ENCODE measurements at regions not wholly inside any gene's neighbourhood (a gene's known extent, or its start where the extent isn't known, plus 50 kb on each side); places are given as distances from the start of the nearest gene placed in this dataset.

DNA sequence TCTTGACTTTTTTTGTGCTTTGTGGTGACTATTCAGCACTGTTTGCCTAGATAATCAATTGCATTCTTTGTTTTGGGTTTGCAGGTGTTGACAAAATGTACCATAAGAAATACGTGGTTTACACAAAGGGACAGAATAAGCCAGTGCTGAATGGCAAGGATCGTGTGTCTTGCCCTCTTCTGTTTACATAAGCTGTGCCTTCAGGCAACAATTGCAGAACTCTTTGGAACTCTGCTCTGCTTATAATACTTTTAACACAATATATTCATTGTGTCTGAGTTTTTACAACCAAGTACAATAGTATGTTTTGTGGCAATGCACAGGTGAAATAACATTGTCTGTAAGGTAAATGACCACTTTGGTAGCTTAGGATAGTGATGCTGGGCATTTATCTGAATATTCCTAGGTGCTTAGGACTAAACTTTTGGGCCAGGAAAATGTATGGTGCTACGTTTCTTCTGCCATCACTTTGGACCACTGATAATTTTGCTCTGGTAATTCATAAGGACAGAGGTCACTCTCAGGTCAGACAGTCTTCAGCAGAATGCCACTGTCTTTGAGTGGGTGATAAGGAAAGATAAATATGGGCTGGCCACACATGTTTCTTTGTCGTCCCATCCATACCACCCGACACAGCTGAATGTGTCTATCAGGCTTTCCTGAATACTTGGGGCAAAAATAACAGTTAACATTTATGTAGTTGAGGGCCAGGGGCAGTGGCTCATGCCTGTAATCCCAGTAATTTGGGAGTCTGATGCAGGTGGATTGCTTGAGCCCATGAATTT, 344.6 kb upstream of the IMPG1 start:
- ATAC-seq, result no peak
- BruUV-seq (replicated peaks), result no TSS peak
- in situ Hi-C loops (cut with HindIII; ENCODE audit: extremely low pct_ligation_motif_present, low pct_unique_long_range_greater_than_20kb), result no loop called here
- Histone ChIP-seq H4K20me1 (ENCODE audit: insufficient read depth, low read length) (no peaks in the 10 kb centered on the region), H2AFZ (ENCODE audit: low read length) (no peak overlapping the region), H3K27me3 (ENCODE audit: control insufficient read depth in 1 of 2, insufficient read depth in 2 of 2, low read length in 2 of 2) (no peaks in the 10 kb centered on the region), H3K4me3 (replicated peaks in 1 of 3; ENCODE audit: insufficient read depth in 1 of 3, low read depth in 2 of 3, low read length in 3 of 3) (no peak overlapping the region), H3K9ac (ENCODE audit: insufficient read depth, low read depth, low read length) (no peak overlapping the region), H3K9me3 (ENCODE audit: low read length) (no peaks in the 10 kb centered on the region), H3K4me2 (ENCODE audit: low read depth, low read length) (no peak overlapping the region), H3K79me2 (ENCODE audit: insufficient read depth, low read length) (no peaks in the 10 kb centered on the region), H3K36me3 (replicated peaks in 1 of 2; ENCODE audit: control insufficient read depth in 1 of 2, insufficient read depth in 2 of 2, low read length in 2 of 2) (no peaks in the 10 kb centered on the region), H3K4me1 (ENCODE audit: insufficient read depth, low read length) (no peaks in the 10 kb centered on the region), H3K27ac (ENCODE audit: extremely low read length, insufficient read depth, low read length) (no peak overlapping the region)
- WGBS (ENCODE audit: low lambda C conversion rate), result 3% methylated on average over 5 of the region's 5 CpGs
- ChIA-PET CTCF (ENCODE audit: low intra/inter-chr PET ratio, low total read pairs) (no interaction called here), POLR2A (no interaction called here)
- TF ChIP-seq ZNF891 (CRISPR knock-in tag; IDR thresholded peaks at IDR 0.05) (no peak), GFI1 (CRISPR knock-in tag; IDR thresholded peaks at IDR 0.05; ENCODE audit: borderline replicate concordance) (no peak), ZBTB7B (CRISPR knock-in tag; IDR thresholded peaks at IDR 0.05) (no peak), ZNF17 (CRISPR knock-in tag; IDR thresholded peaks at IDR 0.05) (no peak), MIER3 (CRISPR knock-in tag; IDR thresholded peaks at IDR 0.05; ENCODE audit: borderline replicate concordance) (no peak), ZNF138 (CRISPR knock-in tag; IDR thresholded peaks at IDR 0.05; ENCODE audit: low read depth) (no peak), ASH2L (IDR thresholded peaks at IDR 0.05; ENCODE audit: insufficient read length, low read depth, low read length) (no peak), NPAS2 (CRISPR knock-in tag; IDR thresholded peaks at IDR 0.05; ENCODE audit: borderline replicate concordance) (no peak), LBX2 (CRISPR knock-in tag; IDR thresholded peaks at IDR 0.05; ENCODE audit: borderline replicate concordance) (no peak), SKIL (CRISPR knock-in tag; IDR thresholded peaks at IDR 0.05; ENCODE audit: borderline replicate concordance) (no peak), SSRP1 (CRISPR knock-in tag; IDR thresholded peaks at IDR 0.05) (no peak), ZBTB21 (CRISPR knock-in tag; IDR thresholded peaks at IDR 0.05) (no peak), ATF6 (CRISPR knock-in tag; conservative IDR thresholded peaks at IDR 0.05) (no peak), ZNF713 (CRISPR knock-in tag; IDR thresholded peaks at IDR 0.05) (no peak), SIN3A (IDR thresholded peaks at IDR 0.05; ENCODE audit: borderline replicate concordance, low read depth, low read length) (no peak), SCMH1 (CRISPR knock-in tag; IDR thresholded peaks at IDR 0.05; ENCODE audit: borderline replicate concordance) (no peak), MAX (IDR thresholded peaks at IDR 0.05) (no peak)
- TF ChIP-seq, protein P1, sequence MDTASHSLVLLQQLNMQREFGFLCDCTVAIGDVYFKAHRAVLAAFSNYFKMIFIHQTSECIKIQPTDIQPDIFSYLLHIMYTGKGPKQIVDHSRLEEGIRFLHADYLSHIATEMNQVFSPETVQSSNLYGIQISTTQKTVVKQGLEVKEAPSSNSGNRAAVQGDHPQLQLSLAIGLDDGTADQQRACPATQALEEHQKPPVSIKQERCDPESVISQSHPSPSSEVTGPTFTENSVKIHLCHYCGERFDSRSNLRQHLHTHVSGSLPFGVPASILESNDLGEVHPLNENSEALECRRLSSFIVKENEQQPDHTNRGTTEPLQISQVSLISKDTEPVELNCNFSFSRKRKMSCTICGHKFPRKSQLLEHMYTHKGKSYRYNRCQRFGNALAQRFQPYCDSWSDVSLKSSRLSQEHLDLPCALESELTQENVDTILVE (CRISPR knock-in tag; IDR thresholded peaks at IDR 0.05), result no peak
- no peak for DNase-seq (ENCODE audit: low spot score)
- intact Hi-C loops (cut with micrococcal nuclease; ENCODE audit: unreplicated experiment), result no loop called here
- no peak for FAIRE-seq

All from HepG2 (cell line).